Ishikawa (cell line): ENCODE measurements at regions not wholly inside any gene's neighbourhood (a gene's known extent, or its start where the extent isn't known, plus 50 kb on each side); places are given as distances from the start of the nearest gene placed in this dataset.

Experiments used
- CEBPB ChIP-seq: IDR thresholded peaks from 2 replicates; pipeline ENCODE4 v1.6.1; 2012
- CREB1 ChIP-seq: IDR thresholded peaks from 2 replicates; pipeline ENCODE4 v1.6.1; 2012; ENCODE audit warnings: low read depth
- EGR1 ChIP-seq: IDR thresholded peaks from 2 replicates; pipeline ENCODE4 v1.6.1; 2012
- EP300 ChIP-seq: IDR thresholded peaks from 2 replicates; pipeline ENCODE4 v1.6.1; 2012; ENCODE audit warnings: borderline replicate concordance
- FOXM1 ChIP-seq: IDR thresholded peaks from 2 replicates; pipeline ENCODE4 v1.6.1; 2012; ENCODE audit warnings: low read depth, borderline replicate concordance
- NFIC ChIP-seq: IDR thresholded peaks from 2 replicates; pipeline ENCODE4 v1.6.1; 2012
- RAD21 ChIP-seq: IDR thresholded peaks from 2 replicates; pipeline ENCODE4 v1.6.1; 2012; ENCODE audit warnings: low read depth
- REST ChIP-seq: IDR thresholded peaks from 2 replicates; pipeline ENCODE4 v1.6.1; 2012; ENCODE audit warnings: low read depth, mild to moderate bottlenecking
- TAF1 ChIP-seq: IDR thresholded peaks from 2 replicates; pipeline ENCODE4 v1.6.1; 2012; ENCODE audit warnings: low read depth, mild to moderate bottlenecking
- TCF12 ChIP-seq: IDR thresholded peaks from 2 replicates; pipeline ENCODE4 v1.6.1; 2012; ENCODE audit warnings: low read depth
- TEAD4 ChIP-seq: IDR thresholded peaks from 2 replicates; pipeline ENCODE4 v1.6.1; 2012
- YY1 ChIP-seq: IDR thresholded peaks from 2 replicates; pipeline ENCODE4 v1.6.1; 2012; ENCODE audit warnings: low read depth
- ZBTB7A ChIP-seq: IDR thresholded peaks from 2 replicates; pipeline ENCODE4 v1.6.1; 2012; ENCODE audit warnings: low read depth
- TF ChIP-seq, protein P1 (sequence below): IDR thresholded peaks from 2 replicates; pipeline ENCODE4 v1.6.1; 2012
- TF ChIP-seq, protein P2 (sequence below): IDR thresholded peaks from 2 replicates; pipeline ENCODE4 v1.6.1; 2012

DNA sequence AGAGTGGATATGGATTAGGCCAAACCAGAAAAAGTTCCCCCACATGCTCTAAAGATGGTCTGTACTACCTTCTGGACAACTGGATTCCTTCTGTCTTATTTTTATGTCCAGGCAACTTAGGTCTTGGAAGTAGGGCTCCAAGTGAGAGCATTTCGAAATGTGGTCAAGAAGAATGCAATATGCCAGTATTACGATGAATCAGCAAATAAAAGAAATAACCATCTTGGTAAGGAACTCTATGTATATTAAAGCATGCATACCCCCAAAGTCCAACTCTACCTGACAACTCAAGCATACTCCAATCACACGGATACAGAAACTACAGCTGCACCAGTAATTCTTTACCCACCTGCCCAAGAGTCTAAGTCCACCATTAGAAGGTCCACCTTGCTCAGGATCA lies 234.5 kb downstream of the HNRNPD start:
- TF ChIP-seq ZBTB7A, result no peak
- TF ChIP-seq, protein P1, sequence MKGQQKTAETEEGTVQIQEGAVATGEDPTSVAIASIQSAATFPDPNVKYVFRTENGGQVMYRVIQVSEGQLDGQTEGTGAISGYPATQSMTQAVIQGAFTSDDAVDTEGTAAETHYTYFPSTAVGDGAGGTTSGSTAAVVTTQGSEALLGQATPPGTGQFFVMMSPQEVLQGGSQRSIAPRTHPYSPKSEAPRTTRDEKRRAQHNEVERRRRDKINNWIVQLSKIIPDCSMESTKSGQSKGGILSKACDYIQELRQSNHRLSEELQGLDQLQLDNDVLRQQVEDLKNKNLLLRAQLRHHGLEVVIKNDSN, result no peak

- TF ChIP-seq FOXM1, result no peak
- TF ChIP-seq EGR1, result no peak
- TF ChIP-seq NFIC, result no peak
- TF ChIP-seq, protein P1, result no peak
- no peak for TF ChIP-seq TCF12
- TF ChIP-seq CEBPB, result no peak
- no peak for TF ChIP-seq REST
- TF ChIP-seq YY1, result no peak
- TF ChIP-seq EP300, result no peak
- no peak for TF ChIP-seq CREB1
- no peak for TF ChIP-seq RAD21
- no peak for TF ChIP-seq ZBTB7A
- TF ChIP-seq TAF1, result no peak
- TF ChIP-seq, protein P2, sequence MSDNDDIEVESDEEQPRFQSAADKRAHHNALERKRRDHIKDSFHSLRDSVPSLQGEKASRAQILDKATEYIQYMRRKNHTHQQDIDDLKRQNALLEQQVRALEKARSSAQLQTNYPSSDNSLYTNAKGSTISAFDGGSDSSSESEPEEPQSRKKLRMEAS, result no peak
- no peak for TF ChIP-seq TEAD4
Observed at GRCh38 chr4:82138374-82138773, 235.4 kb downstream of the HNRNPD start.

GRCh38 chr4:82136161-82136801 lies 237.5 kb downstream of the HNRNPD start:
- TF ChIP-seq REST (no peak), TEAD4 (no peak), EP300 (no peak), EGR1 (no peak), FOXM1 (no peak), ZBTB7A (no peak), YY1 (no peak), TCF12 (no peak)
- TF ChIP-seq, protein P1, result no peak

DNA sequence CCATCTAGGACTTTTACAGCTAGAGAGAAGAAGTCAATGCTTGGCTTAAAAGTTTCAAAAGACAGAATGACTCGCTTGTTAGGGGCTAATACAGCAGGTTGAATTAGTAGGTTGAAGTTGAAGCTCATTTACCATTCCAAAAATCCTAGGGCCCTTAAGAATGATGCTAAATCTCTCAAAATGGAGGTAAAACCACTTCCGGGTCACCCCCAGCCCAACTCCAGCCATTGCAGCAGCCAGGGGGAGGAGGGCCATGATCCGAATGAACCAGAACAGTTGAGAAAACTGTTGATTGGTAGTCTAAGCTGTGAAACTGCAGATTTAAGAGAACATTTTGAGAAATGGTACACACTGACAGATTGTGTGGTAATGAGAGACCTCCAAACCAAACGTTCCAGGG lies 245.4 kb downstream of the HNRNPD start:
- TF ChIP-seq EGR1 (no peak), ZBTB7A (no peak), NFIC (no peak), CREB1 (no peak), CEBPB (no peak)

- TF ChIP-seq CREB1 (no peak), NFIC (no peak), CEBPB (no peak), TEAD4 (no peak)
- TF ChIP-seq, protein P2, result no peak
Observed at GRCh38 chr4:82126512-82127040, 247.2 kb downstream of the HNRNPD start.

GRCh38 chr4:82125787-82126297 lies 247.9 kb downstream of the HNRNPD start:
- TF ChIP-seq REST (no peak), EP300 (no peak), NFIC (no peak), ZBTB7A (no peak), TAF1 (no peak), FOXM1 (no peak), YY1 (no peak), CEBPB (no peak), EGR1 (no peak), CREB1 (no peak), TCF12 (no peak), RAD21 (no peak), TEAD4 (no peak)
- TF ChIP-seq, protein P2, result no peak
- TF ChIP-seq, protein P1, result no peak
